CD1c-positive myeloid dendritic cell (primary cell): ENCODE measurements at regions not wholly inside any gene's neighbourhood (a gene's known extent, or its start where the extent isn't known, plus 50 kb on each side); places are given as distances from the start of the nearest gene placed in this dataset.
"Not testable (repeated sequence)": the region's sequence is repeated elsewhere in the genome, so short reads cannot be mapped to it uniquely, and the experiment has no call there.

ENCODE experiments used
- DNase-seq: peaks from one replicate; pipeline ENCODE4 v3.0.0-alpha.2; 2016; ENCODE audit errors: extremely low spot score

- DNase-seq = peak; percentile 67
Observed at GRCh38 chr3:152769523-152769922, 65.4 kb upstream of the P2RY1 start.

DNA sequence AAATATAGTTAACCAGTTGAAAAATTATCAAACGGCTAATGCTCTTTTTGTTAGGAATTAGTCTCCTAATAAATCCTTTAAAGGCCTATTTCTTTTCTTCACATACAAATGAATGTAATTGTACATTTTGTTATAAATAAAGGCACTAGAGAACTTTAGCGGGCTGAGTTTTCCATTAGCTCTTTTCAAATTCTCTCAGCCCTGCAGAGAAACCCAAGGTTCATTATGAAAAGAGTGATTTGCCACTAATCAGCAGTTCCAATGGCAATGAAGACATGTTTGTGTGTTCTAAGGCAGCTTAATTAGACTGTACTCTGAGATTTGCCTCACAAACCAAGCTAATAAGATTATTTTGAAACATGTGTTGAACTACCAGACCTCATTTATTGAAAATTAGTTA, 64.6 kb upstream of the P2RY1 start:
- no peak for DNase-seq

GRCh38 chr3:152771120-152771519, 63.8 kb upstream of the P2RY1 start:
- DNase-seq = no peak

- DNase-seq = no peak
Observed at GRCh38 chr3:152772674-152773225, 62.2 kb upstream of the P2RY1 start.

GRCh38 chr3:152773633-152774032, 61.3 kb upstream of the P2RY1 start:
- DNase-seq = no peak

DNA sequence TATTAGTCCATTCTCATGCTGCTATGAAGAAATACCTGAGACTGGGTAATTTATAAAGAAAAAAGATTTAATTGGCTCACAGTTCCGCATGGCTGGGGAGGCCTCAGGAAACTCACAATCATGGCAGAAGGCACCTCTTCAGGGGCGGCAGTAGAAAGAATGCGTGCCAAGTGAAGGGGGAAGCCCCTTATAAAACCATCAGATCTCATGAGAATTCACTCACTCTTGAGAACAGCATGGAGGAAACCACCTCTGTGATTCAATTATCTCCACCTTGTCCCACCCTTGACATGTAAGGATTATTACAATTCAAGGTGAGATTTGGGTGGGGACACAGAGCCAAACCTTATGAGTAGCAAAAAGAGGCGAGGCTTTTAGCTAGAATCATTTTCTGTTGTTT, 60.7 kb upstream of the P2RY1 start:
- not testable (repeated sequence) for DNase-seq

- no peak for DNase-seq
Observed at GRCh38 chr3:152778022-152778421, 56.9 kb upstream of the P2RY1 start.

DNA sequence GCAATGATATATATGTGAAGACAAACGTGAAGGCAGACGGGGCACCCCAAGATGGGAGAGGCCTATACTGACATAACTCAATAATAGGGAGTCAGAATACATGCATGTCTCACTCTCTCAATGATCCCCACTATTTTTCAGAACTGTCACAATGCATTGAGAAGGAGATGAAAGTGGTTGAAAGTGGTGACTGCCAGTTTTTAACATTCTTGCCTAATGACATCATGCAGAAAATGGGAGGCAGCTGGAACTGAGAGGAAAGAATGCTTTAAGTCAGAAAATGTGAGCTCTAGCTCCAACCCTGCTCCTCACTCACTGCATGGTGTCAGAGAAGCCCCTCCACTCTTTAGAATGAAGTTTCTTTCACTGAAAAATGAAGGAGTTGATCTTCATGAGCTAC, 55.3 kb upstream of the P2RY1 start:
- no peak for DNase-seq

DNA sequence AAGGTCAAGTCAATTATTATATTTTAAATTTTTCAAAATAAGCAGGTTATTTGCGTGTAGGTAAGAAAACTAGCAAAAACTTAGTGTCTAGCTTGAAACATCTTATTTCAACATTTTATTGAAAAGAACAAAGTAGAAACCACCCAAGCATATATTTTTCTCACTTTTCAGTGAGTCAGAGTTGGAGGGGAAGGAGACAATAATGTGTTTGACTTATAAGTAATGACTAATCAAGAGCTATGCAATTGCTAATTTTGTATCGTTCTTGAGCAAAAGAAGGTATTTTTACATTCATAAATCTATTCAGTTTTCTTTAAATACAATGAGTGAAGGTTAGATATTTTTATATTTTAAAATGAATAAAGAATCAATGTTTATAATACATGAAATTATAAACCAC, 54.4 kb upstream of the P2RY1 start:
- DNase-seq = no peak

GRCh38 chr3:152785051-152785450, 49.9 kb upstream of the P2RY1 start:
- no peak for DNase-seq
